Uterus (tissue), 2 donors: ENCODE measurements at regions not wholly inside any gene's neighbourhood (a gene's known extent, or its start where the extent isn't known, plus 50 kb on each side); places are given as distances from the start of the nearest gene placed in this dataset.

Experiments used
- CTCF ChIP-seq, 4 experiments: fragments of 200-600 bp in 2 of 4; fragments of 450-650 bp in 2 of 4; sonication (generic) in 2 of 4; IDR thresholded peaks; one replicate each; pipeline ENCODE4 v1.5.1; 2016 to 2019; ENCODE audit warnings: antibody characterized with exemption in 4 of 4, mild to moderate bottlenecking in 2 of 4, moderate library complexity in 1 of 4
- POLR2A ChIP-seq, 2 donors: fragments of 450-650 bp; IDR thresholded peaks; one replicate each; pipeline ENCODE4 v1.6.1; 2016; ENCODE audit warnings: antibody characterized with exemption in 2 of 2, mild to moderate bottlenecking in 1 of 2, moderate library complexity in 1 of 2

- no peak for TF ChIP-seq CTCF (IDR thresholded peaks at IDR 0.05)
- TF ChIP-seq POLR2A (IDR thresholded peaks at IDR 0.05) = no peak
Measured at GRCh38 chrX:137852502-137852901, 286.6 kb downstream of the ZIC3 start.
